Activated CD8-positive, alpha-beta memory T cell treated with anti-CD3 and anti-CD28 coated beads for 24 hours (primary cell): ENCODE measurements at regions not wholly inside any gene's neighbourhood (a gene's known extent, or its start where the extent isn't known, plus 50 kb on each side); places are given as distances from the start of the nearest gene placed in this dataset.
"Not testable (repeated sequence)": the region's sequence is repeated elsewhere in the genome, so short reads cannot be mapped to it uniquely, and the experiment has no call there.

Experiments used
- DNase-seq: peaks from one replicate; pipeline ENCODE4 v3.0.0-alpha.2; 2020

- DNase-seq, result no peak
Observed at GRCh38 chr5:77908787-77909186, 132.6 kb upstream of the TBCA start.

- no peak for DNase-seq
Observed at GRCh38 chr5:77907786-77908185, 131.6 kb upstream of the TBCA start.

- DNase-seq, result no peak
Observed at GRCh38 chr5:77906806-77907205, 130.7 kb upstream of the TBCA start.

- DNase-seq, result no peak
Observed at GRCh38 chr5:77904362-77904761, 128.2 kb upstream of the TBCA start.

- DNase-seq, result no peak
Observed at GRCh38 chr5:77900691-77901090, 124.6 kb upstream of the TBCA start.

- DNase-seq, result no peak
Observed at GRCh38 chr5:77898385-77898784, 122.2 kb upstream of the TBCA start.

GRCh38 chr5:77896338-77896737 lies 120.2 kb upstream of the TBCA start:
- DNase-seq, result no peak

GRCh38 chr5:77894103-77894502 lies 118.0 kb upstream of the TBCA start:
- not testable (repeated sequence) for DNase-seq

GRCh38 chr5:77893225-77893860 lies 117.2 kb upstream of the TBCA start:
- no peak for DNase-seq

- DNase-seq, result no peak
Observed at GRCh38 chr5:77892061-77893010, 116.2 kb upstream of the TBCA start.

- no peak for DNase-seq
Observed at GRCh38 chr5:77885519-77885918, 109.4 kb upstream of the TBCA start.

- no peak for DNase-seq
Observed at GRCh38 chr5:77882670-77883257, 106.6 kb upstream of the TBCA start.

- DNase-seq, result no peak
Observed at GRCh38 chr5:77881528-77881927, 105.4 kb upstream of the TBCA start.

GRCh38 chr5:77877516-77878355 lies 101.6 kb upstream of the TBCA start:
- no peak for DNase-seq

GRCh38 chr5:77876862-77877502 lies 100.8 kb upstream of the TBCA start:
- DNase-seq, result no peak

GRCh38 chr5:77876316-77876715 lies 100.2 kb upstream of the TBCA start:
- no peak for DNase-seq

GRCh38 chr5:77874691-77875090 lies 98.6 kb upstream of the TBCA start:
- no peak for DNase-seq

GRCh38 chr5:77873239-77873638 lies 97.1 kb upstream of the TBCA start:
- DNase-seq, result no peak

- DNase-seq, result no peak
Observed at GRCh38 chr5:77871946-77872345, 95.8 kb upstream of the TBCA start.

- DNase-seq, result no peak
Observed at GRCh38 chr5:77871016-77871415, 94.9 kb upstream of the TBCA start.

GRCh38 chr5:77869116-77869798 lies 93.1 kb upstream of the TBCA start:
- DNase-seq, result no peak

GRCh38 chr5:77867914-77868313 lies 91.8 kb upstream of the TBCA start:
- DNase-seq, result no peak
